Kidney epithelial cell (primary cell): ENCODE measurements at regions not wholly inside any gene's neighbourhood (a gene's known extent, or its start where the extent isn't known, plus 50 kb on each side); places are given as distances from the start of the nearest gene placed in this dataset.

ENCODE experiments used
- DNase-seq: peaks from one replicate; pipeline ENCODE4 v3.0.0-alpha.2; 2010; ENCODE audit warnings: low read depth
- H3K27me3 ChIP-seq: 2 replicates; pipeline ENCODE4 v1.6.0; 2011; ENCODE audit warnings: low read length; ENCODE audit not compliant: control insufficient read depth, insufficient read depth
- H3K36me3 ChIP-seq: 2 replicates; pipeline ENCODE4 v1.5.1; 2011; ENCODE audit warnings: low read length; ENCODE audit not compliant: control insufficient read depth, insufficient read depth
- H3K4me3 ChIP-seq: 2 replicates; pipeline ENCODE4 v1.5.1; 2011; ENCODE audit warnings: low read depth, mild to moderate bottlenecking, control low read depth, low read length
- TF ChIP-seq, protein P1 (sequence below): IDR thresholded peaks from 2 replicates; pipeline ENCODE4 v1.5.1; 2011; ENCODE audit warnings: mild to moderate bottlenecking, moderate library complexity, low read length, control low read depth, inconsistent platforms; ENCODE audit not compliant: insufficient read depth, poor library complexity, severe bottlenecking

GRCh38 chr4:79241846-79242245 lies 84.0 kb downstream of the NAA11 start:
- Histone ChIP-seq H3K4me3 (no peak overlapping the region), H3K36me3 (no peaks in the 10 kb centered on the region), H3K27me3 (no peaks in the 10 kb centered on the region)
- TF ChIP-seq, protein P1, sequence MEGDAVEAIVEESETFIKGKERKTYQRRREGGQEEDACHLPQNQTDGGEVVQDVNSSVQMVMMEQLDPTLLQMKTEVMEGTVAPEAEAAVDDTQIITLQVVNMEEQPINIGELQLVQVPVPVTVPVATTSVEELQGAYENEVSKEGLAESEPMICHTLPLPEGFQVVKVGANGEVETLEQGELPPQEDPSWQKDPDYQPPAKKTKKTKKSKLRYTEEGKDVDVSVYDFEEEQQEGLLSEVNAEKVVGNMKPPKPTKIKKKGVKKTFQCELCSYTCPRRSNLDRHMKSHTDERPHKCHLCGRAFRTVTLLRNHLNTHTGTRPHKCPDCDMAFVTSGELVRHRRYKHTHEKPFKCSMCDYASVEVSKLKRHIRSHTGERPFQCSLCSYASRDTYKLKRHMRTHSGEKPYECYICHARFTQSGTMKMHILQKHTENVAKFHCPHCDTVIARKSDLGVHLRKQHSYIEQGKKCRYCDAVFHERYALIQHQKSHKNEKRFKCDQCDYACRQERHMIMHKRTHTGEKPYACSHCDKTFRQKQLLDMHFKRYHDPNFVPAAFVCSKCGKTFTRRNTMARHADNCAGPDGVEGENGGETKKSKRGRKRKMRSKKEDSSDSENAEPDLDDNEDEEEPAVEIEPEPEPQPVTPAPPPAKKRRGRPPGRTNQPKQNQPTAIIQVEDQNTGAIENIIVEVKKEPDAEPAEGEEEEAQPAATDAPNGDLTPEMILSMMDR = peak; percentile 25
- DNase-seq = peak; percentile 29

- H3K36me3 ChIP-seq = no peaks in the 10 kb centered on the region
- H3K4me3 ChIP-seq = no peak overlapping the region
- no peak for DNase-seq
- TF ChIP-seq, protein P1 = no peak
- no peaks in the 10 kb centered on the region for H3K27me3 ChIP-seq
Measured at GRCh38 chr4:79237851-79238250, 88.0 kb downstream of the NAA11 start.

DNA sequence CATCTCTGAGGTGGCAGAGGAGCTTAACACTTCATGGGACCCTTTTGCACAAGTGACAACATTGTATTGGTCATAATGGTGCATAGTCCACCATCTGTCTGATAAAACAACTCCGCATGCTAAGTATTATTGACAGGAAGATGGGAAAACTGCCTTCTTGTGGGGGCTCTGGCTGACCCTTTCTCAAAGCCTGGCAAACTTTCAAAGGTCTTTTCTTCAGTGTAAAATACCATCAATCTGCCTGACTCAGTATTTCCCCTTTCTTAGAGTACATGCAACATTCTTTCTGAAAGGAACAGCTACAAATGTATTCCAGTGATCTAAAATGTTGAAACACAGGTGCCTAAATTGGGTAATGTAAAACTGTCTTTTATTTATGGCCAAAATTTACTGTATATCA lies 89.1 kb downstream of the NAA11 start:
- TF ChIP-seq, protein P1 = no peak
- no peak for DNase-seq

DNA sequence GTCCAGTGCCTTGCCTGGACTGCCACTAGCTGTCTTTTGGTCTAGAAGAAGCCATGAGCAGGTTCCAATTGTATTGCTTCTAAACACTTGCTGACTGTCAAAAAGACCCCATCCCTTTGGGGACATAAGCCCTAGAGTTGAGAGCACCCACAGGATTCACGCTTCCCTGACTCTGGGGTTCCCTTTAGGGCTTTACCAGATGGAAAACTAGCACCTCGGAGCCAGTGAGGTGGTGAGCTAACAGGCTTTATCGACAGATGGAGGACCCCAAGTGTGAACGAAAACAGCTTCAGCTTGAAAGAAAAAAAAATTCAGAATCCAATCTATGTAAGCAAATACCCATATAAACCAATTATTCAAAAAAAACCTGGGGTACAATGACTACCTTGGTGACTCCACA lies 90.8 kb downstream of the NAA11 start:
- Histone ChIP-seq H3K36me3 (no peaks in the 10 kb centered on the region), H3K27me3 (no peaks in the 10 kb centered on the region), H3K4me3 (no peak overlapping the region)
- DNase-seq = no peak
- TF ChIP-seq, protein P1 = no peak

More for the DNA sequence above, 89.1 kb downstream of the NAA11 start:
- no peak overlapping the region for H3K4me3 ChIP-seq
- no peaks in the 10 kb centered on the region for H3K36me3 ChIP-seq
- no peaks in the 10 kb centered on the region for H3K27me3 ChIP-seq

- no peak for DNase-seq
- no peaks in the 10 kb centered on the region for H3K36me3 ChIP-seq
Measured at GRCh38 chr4:79233820-79234219, 92.0 kb downstream of the NAA11 start.

DNA sequence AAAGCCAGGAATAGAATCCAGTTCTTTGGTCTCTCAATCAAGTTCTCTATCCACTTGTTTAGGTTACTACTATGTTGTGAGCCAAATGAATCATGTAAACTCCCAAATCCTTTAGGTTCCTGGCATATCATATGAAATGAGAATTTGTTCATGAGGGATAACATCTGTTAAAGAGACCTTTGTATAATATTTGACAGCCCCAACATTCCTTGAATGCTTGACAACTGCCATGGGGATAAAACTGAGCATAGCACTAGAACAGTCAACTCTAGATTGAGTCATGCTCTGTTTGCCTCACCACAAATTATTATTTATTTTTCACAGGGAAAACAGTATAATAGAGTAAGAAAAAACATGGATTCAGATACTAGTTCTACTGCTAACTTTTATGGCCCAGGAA lies 93.3 kb downstream of the NAA11 start:
- H3K36me3 ChIP-seq = no peaks in the 10 kb centered on the region
- H3K4me3 ChIP-seq = no peak overlapping the region
- DNase-seq = peak; percentile 32
- TF ChIP-seq, protein P1 = no peak
- H3K27me3 ChIP-seq = no peaks in the 10 kb centered on the region

More at GRCh38 chr4:79233820-79234219, 92.0 kb downstream of the NAA11 start:
- H3K4me3 ChIP-seq = no peak overlapping the region
- TF ChIP-seq, protein P1 = no peak
- H3K27me3 ChIP-seq = no peaks in the 10 kb centered on the region
